ENCODE measurements at regions not wholly inside any gene's neighbourhood (a gene's known extent, or its start where the extent isn't known, plus 50 kb on each side); places are given as distances from the start of the nearest gene placed in this dataset.

DNA sequence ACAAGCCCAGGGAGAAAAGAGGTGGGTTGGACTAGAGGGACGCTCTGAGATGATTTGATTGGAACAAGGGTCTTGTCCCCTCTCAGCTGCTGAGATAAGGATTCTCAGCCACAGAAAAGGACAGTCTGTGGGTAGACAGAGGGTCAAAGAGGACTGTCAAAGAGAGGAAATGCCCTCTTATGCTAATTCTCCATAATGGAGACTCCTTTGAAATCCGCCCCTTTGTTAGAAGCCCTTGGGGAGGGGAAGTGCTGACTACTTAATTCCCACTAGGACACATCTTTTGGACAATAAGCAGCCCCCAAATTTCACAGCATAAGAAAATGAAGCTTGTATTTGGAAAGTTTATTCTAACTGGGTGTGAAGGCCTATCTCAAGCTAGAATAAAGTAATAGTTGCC lies 176.6 kb downstream of the KTN1 start:
- Histone ChIP-seq H3K36me3 (replicated peaks; ENCODE audit: control insufficient read depth, insufficient read depth, low read length) (no peaks in the 10 kb centered on the region), H3K4me3 (ENCODE audit: insufficient read depth, low read depth, low read length) (no peak overlapping the region), H3K27me3 (ENCODE audit: control insufficient read depth, insufficient read depth, low read length) (no peaks in the 10 kb centered on the region)
- no peak for DNase-seq

DNA sequence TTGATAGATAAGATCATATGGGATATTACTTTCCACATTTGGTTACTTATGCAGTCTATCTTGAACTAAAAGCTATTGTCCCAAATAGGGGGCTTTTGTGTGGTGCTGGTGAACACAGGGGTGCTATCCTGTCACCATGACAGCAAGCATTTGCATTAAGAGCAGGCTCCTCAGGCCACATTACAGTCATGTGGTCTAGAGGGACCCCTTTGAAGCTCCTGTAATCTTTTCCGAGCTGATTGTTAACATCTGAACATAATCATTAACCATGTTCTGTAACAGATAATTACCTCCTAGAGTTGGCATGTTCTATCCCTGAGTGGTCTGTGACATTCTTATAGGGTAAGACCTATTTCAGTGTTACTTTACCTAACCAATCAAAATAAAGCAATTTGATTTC lies 178.8 kb downstream of the KTN1 start:
- Histone ChIP-seq H3K27me3 (ENCODE audit: control insufficient read depth, insufficient read depth, low read length) (no peaks in the 10 kb centered on the region), H3K36me3 (replicated peaks; ENCODE audit: control insufficient read depth, insufficient read depth, low read length) (no peaks in the 10 kb centered on the region), H3K4me3 (ENCODE audit: insufficient read depth, low read depth, low read length) (no peak overlapping the region)
- no peak for DNase-seq

- H3K4me3 ChIP-seq (ENCODE audit: insufficient read depth, low read depth, low read length), result no peak overlapping the region
- H3K36me3 ChIP-seq (replicated peaks; ENCODE audit: control insufficient read depth, insufficient read depth, low read length), result no peaks in the 10 kb centered on the region
- DNase-seq, result no peak
- no peaks in the 10 kb centered on the region for H3K27me3 ChIP-seq (ENCODE audit: control insufficient read depth, insufficient read depth, low read length)
Measured at GRCh38 chr14:55760789-55761566, 181.0 kb downstream of the KTN1 start.

- no peak overlapping the region for H3K4me3 ChIP-seq (ENCODE audit: insufficient read depth, low read depth, low read length)
- DNase-seq, result no peak
- H3K36me3 ChIP-seq (replicated peaks; ENCODE audit: control insufficient read depth, insufficient read depth, low read length), result no peaks in the 10 kb centered on the region
Measured at GRCh38 chr14:55761651-55762050, 181.6 kb downstream of the KTN1 start.

GRCh38 chr14:55762595-55763232 lies 182.7 kb downstream of the KTN1 start:
- Histone ChIP-seq H3K27me3 (ENCODE audit: control insufficient read depth, insufficient read depth, low read length) (no peaks in the 10 kb centered on the region), H3K36me3 (replicated peaks; ENCODE audit: control insufficient read depth, insufficient read depth, low read length) (no peaks in the 10 kb centered on the region), H3K4me3 (ENCODE audit: insufficient read depth, low read depth, low read length) (no peak overlapping the region)
- peak; percentile 38 for DNase-seq

More at GRCh38 chr14:55761651-55762050, 181.6 kb downstream of the KTN1 start:
- H3K27me3 ChIP-seq (ENCODE audit: control insufficient read depth, insufficient read depth, low read length), result no peaks in the 10 kb centered on the region

DNA sequence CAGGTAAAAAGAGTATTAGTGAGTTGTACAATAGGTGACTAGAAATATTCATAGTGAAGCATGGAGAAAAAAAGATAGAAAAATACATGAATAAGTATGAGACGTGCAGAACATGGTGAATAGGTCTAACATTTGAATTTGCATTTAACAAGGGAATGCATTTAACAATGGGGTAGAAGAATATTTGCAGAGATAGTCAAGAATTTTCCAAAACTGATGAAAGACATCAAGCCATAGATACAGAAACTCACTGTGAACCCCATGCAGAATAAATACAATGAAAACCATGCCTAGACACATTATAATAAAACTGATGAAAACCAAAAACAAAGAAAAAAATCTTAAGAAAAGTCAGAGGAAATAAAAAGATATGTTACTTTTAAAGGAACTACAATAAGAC lies 184.8 kb downstream of the KTN1 start:
- Histone ChIP-seq H3K27me3 (ENCODE audit: control insufficient read depth, insufficient read depth, low read length) (no peaks in the 10 kb centered on the region), H3K36me3 (replicated peaks; ENCODE audit: control insufficient read depth, insufficient read depth, low read length) (no peaks in the 10 kb centered on the region), H3K4me3 (ENCODE audit: insufficient read depth, low read depth, low read length) (no peak overlapping the region)
- no peak for DNase-seq

GRCh38 chr14:55766071-55766470 lies 186.1 kb downstream of the KTN1 start:
- DNase-seq, result no peak
- Histone ChIP-seq H3K4me3 (ENCODE audit: insufficient read depth, low read depth, low read length) (no peak overlapping the region), H3K27me3 (ENCODE audit: control insufficient read depth, insufficient read depth, low read length) (no peaks in the 10 kb centered on the region), H3K36me3 (replicated peaks; ENCODE audit: control insufficient read depth, insufficient read depth, low read length) (no peaks in the 10 kb centered on the region)

- H3K4me3 ChIP-seq (ENCODE audit: insufficient read depth, low read depth, low read length), result no peak overlapping the region
- H3K36me3 ChIP-seq (replicated peaks; ENCODE audit: control insufficient read depth, insufficient read depth, low read length), result no peaks in the 10 kb centered on the region
- no peaks in the 10 kb centered on the region for H3K27me3 ChIP-seq (ENCODE audit: control insufficient read depth, insufficient read depth, low read length)
- DNase-seq, result no peak
Measured at GRCh38 chr14:55767286-55767685, 187.3 kb downstream of the KTN1 start.

GRCh38 chr14:55769877-55770276 lies 189.9 kb downstream of the KTN1 start:
- H3K27me3 ChIP-seq (ENCODE audit: control insufficient read depth, insufficient read depth, low read length), result no peaks in the 10 kb centered on the region
- no peak overlapping the region for H3K4me3 ChIP-seq (ENCODE audit: insufficient read depth, low read depth, low read length)
- no peaks in the 10 kb centered on the region for H3K36me3 ChIP-seq (replicated peaks; ENCODE audit: control insufficient read depth, insufficient read depth, low read length)
- no peak for DNase-seq

GRCh38 chr14:55771242-55771981 lies 191.4 kb downstream of the KTN1 start:
- H3K4me3 ChIP-seq (ENCODE audit: insufficient read depth, low read depth, low read length), result no peak overlapping the region
- no peaks in the 10 kb centered on the region for H3K27me3 ChIP-seq (ENCODE audit: control insufficient read depth, insufficient read depth, low read length)
- no peaks in the 10 kb centered on the region for H3K36me3 ChIP-seq (replicated peaks; ENCODE audit: control insufficient read depth, insufficient read depth, low read length)
- no peak for DNase-seq

DNA sequence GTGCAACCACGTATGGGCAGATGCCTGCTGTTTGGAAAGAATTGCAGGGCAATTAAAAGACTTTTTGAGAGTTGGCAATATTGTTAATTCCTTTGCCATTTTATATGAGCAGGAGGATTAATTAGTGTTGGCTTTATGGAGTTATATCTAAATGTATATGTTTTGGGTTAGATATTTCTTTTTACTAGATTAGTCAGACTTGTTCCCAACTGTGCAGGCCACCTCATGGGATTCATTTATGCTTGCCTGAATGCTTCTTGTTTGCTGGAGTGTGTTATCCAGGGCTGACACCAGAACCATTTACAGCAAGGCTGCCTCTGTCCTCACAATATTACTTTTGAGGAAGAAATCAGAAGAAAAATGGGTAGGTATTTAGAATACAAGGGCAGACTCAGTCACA lies 192.5 kb downstream of the KTN1 start:
- DNase-seq, result no peak
- H3K4me3 ChIP-seq (ENCODE audit: insufficient read depth, low read depth, low read length), result no peak overlapping the region
- no peaks in the 10 kb centered on the region for H3K27me3 ChIP-seq (ENCODE audit: control insufficient read depth, insufficient read depth, low read length)
- no peaks in the 10 kb centered on the region for H3K36me3 ChIP-seq (replicated peaks; ENCODE audit: control insufficient read depth, insufficient read depth, low read length)

- DNase-seq, result no peak
- H3K27me3 ChIP-seq (ENCODE audit: control insufficient read depth, insufficient read depth, low read length), result no peaks in the 10 kb centered on the region
- no peak overlapping the region for H3K4me3 ChIP-seq (ENCODE audit: insufficient read depth, low read depth, low read length)
- H3K36me3 ChIP-seq (replicated peaks; ENCODE audit: control insufficient read depth, insufficient read depth, low read length), result no peaks in the 10 kb centered on the region
Measured at GRCh38 chr14:55773312-55773711, 193.3 kb downstream of the KTN1 start.

GRCh38 chr14:55773984-55774545 lies 194.1 kb downstream of the KTN1 start:
- no peak for DNase-seq
- Histone ChIP-seq H3K27me3 (ENCODE audit: control insufficient read depth, insufficient read depth, low read length) (no peaks in the 10 kb centered on the region), H3K36me3 (replicated peaks; ENCODE audit: control insufficient read depth, insufficient read depth, low read length) (no peaks in the 10 kb centered on the region), H3K4me3 (ENCODE audit: insufficient read depth, low read depth, low read length) (no peak overlapping the region)

- Histone ChIP-seq H3K36me3 (replicated peaks; ENCODE audit: control insufficient read depth, insufficient read depth, low read length) (no peaks in the 10 kb centered on the region), H3K4me3 (ENCODE audit: insufficient read depth, low read depth, low read length) (no peak overlapping the region), H3K27me3 (ENCODE audit: control insufficient read depth, insufficient read depth, low read length) (no peaks in the 10 kb centered on the region)
- no peak for DNase-seq
Measured at GRCh38 chr14:55777877-55778276, 197.9 kb downstream of the KTN1 start.

All from H7 (cell line).